Type B pancreatic cell (in vitro differentiated cells): ENCODE measurements at regions not wholly inside any gene's neighbourhood (a gene's known extent, or its start where the extent isn't known, plus 50 kb on each side); places are given as distances from the start of the nearest gene placed in this dataset.
A peak's percentile ranks its signal among the peaks of the same experiment; 100 is the strongest.

Source experiments
- DNase-seq: peaks from one replicate; pipeline ENCODE4 v3.0.0; 2021; ENCODE audit warnings: mixed read lengths; ENCODE audit not compliant: unreplicated experiment; ENCODE audit errors: extremely low spot score
- H3K27ac Mint-ChIP-seq: 2 replicates; pipeline ENCODE4 v1.8.0; 2021; ENCODE audit warnings: mild to moderate bottlenecking, mixed read lengths
- H3K27me3 Mint-ChIP-seq: 2 replicates; pipeline ENCODE4 v1.8.0; 2021; ENCODE audit warnings: mixed read lengths
- H3K36me3 Mint-ChIP-seq: 2 replicates; pipeline ENCODE4 v1.8.0; 2021; ENCODE audit warnings: mixed read lengths
- H3K4me1 Mint-ChIP-seq: one replicate; pipeline ENCODE4 v1.8.0; 2021; ENCODE audit warnings: mixed read lengths; ENCODE audit not compliant: unreplicated experiment
- H3K4me3 Mint-ChIP-seq: 2 replicates; pipeline ENCODE4 v1.8.0; 2021; ENCODE audit warnings: mild to moderate bottlenecking, mixed read lengths
- H3K9me3 Mint-ChIP-seq: 2 replicates; pipeline ENCODE4 v1.8.0; 2021; ENCODE audit warnings: mixed read lengths
- CTCF ChIP-seq: fragments of 200-600 bp; sonication (generic); conservative IDR thresholded peaks from 2 replicates; pipeline ENCODE4 v1.5.0; 2021; ENCODE audit warnings: antibody characterized with exemption, mild to moderate bottlenecking

DNA sequence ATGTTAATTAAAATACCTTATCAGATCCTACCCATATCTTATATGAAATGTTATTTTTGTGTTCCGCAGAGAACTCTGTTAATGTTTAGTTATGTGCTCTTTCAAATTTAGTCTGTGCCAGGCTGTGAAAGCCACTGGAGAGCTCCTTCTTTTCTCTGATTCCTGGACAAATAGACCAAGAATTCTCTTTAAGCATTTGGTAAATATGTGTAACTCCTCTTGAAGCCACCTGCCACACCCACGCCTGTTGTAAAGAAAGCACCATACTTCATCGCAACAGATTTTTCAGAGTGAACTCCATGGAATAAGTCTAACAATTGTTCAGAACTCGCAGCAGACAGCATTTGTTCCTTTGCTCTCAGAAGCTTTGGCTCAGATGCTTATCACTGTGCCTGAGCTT lies 301.1 kb downstream of the FAM170A start:
- no peaks in the 10 kb centered on the region for H3K36me3 Mint-ChIP-seq
- H3K27ac Mint-ChIP-seq: no peak overlapping the region
- DNase-seq: no peak
- H3K27me3 Mint-ChIP-seq: no peaks in the 10 kb centered on the region
- no peak for TF ChIP-seq CTCF
- H3K4me3 Mint-ChIP-seq: no peak overlapping the region
- H3K9me3 Mint-ChIP-seq: peaks cover 7% of the 10 kb centered on the region
- H3K4me1 Mint-ChIP-seq: no peaks in the 10 kb centered on the region

GRCh38 chr5:119943148-119943547 lies 313.8 kb downstream of the FAM170A start:
- Mint-ChIP-seq H3K27me3 (no peaks in the 10 kb centered on the region), H3K27ac (no peak overlapping the region), H3K4me1 (no peaks in the 10 kb centered on the region), H3K4me3 (no peak overlapping the region), H3K36me3 (no peaks in the 10 kb centered on the region), H3K9me3 (peaks cover 4% of the 10 kb centered on the region)
- no peak for DNase-seq
- peak; percentile 31 for TF ChIP-seq CTCF

GRCh38 chr5:119945691-119946090 lies 316.3 kb downstream of the FAM170A start:
- no peak for TF ChIP-seq CTCF
- Mint-ChIP-seq H3K4me1 (no peaks in the 10 kb centered on the region), H3K36me3 (no peaks in the 10 kb centered on the region), H3K9me3 (peaks cover 4% of the 10 kb centered on the region), H3K27ac (no peak overlapping the region), H3K4me3 (no peak overlapping the region), H3K27me3 (no peaks in the 10 kb centered on the region)
- DNase-seq: no peak

DNA sequence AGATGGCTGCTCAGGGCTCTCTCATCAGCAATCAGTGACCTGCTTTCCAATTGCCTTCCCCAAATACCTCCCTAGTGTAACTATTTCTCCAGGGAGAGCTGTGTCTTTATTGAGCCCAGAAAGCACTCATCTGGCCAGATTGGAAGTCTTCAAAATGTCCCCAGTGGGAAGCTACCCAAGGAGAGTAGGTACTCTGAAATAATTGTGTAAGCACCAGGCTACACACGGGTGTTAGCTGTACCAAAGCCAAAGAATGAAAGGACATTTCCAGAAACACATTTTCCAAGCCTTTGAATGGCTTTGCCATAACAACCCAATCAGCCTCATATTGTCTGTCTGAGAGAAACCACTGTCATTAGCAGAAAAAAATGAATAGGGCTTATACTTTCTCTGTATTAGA lies 318.8 kb downstream of the FAM170A start:
- no peak for TF ChIP-seq CTCF
- Mint-ChIP-seq H3K9me3 (peaks cover 4% of the 10 kb centered on the region), H3K27me3 (no peaks in the 10 kb centered on the region), H3K36me3 (no peaks in the 10 kb centered on the region), H3K4me1 (no peaks in the 10 kb centered on the region), H3K27ac (no peak overlapping the region), H3K4me3 (no peak overlapping the region)
- no peak for DNase-seq

DNA sequence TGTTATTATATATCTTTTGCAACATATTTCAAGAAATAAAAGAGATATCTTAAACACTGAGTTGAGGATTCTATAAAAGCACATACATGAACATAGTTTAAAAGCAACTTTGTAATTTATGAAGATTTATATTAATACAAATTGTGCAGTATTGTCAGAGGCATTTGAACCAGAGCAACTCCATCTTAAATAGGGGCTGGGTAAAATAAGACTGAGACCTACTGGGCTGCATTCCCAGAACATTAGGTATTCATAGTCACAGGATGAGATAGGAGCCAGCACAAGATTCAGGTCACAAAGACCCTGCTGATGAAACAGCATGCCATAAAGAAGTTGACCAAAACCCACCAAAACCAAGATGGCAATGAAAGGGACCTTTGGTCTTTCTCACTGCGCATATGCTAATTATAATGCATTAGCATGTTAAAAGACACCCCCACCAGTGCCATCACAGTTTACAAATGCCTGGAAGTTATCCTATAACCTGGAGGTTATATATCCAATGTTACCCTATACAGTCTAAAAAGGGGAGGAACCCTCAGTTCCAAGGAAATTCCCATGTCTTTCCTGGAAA lies 320.2 kb downstream of the FAM170A start:
- H3K4me1 Mint-ChIP-seq: no peaks in the 10 kb centered on the region
- no peaks in the 10 kb centered on the region for H3K36me3 Mint-ChIP-seq
- peaks cover 4% of the 10 kb centered on the region for H3K9me3 Mint-ChIP-seq

More for the DNA sequence above, 320.2 kb downstream of the FAM170A start:
- Mint-ChIP-seq H3K4me3 (no peak overlapping the region), H3K27ac (no peak overlapping the region), H3K27me3 (no peaks in the 10 kb centered on the region)
- DNase-seq: no peak
- TF ChIP-seq CTCF: no peak
